Spleen (tissue), 7 donors: ENCODE measurements at regions not wholly inside any gene's neighbourhood (a gene's known extent, or its start where the extent isn't known, plus 50 kb on each side); places are given as distances from the start of the nearest gene placed in this dataset.

ENCODE experiments used
- POLR2A ChIP-seq, 3 donors: fragments of 450-650 bp; IDR thresholded peaks; one replicate each; pipeline ENCODE4 v1.5.1; 2017; ENCODE audit warnings: antibody characterized with exemption in 3 of 3, mild to moderate bottlenecking in 1 of 3
- POLR2AphosphoS5 ChIP-seq, 3 donors: sonication (generic); formaldehyde crosslinking; IDR thresholded peaks; one replicate each; pipeline ENCODE4 v1.5.1; 2017; ENCODE audit warnings: antibody characterized with exemption in 3 of 3
- TF ChIP-seq, protein P1 (sequence below), 11 experiments: fragments of 200-600 bp in 7 of 11; fragments of 450-650 bp in 4 of 11; sonication (generic) in 4 of 11; IDR thresholded peaks in 8 of 11; conservative IDR thresholded peaks in 3 of 11; 1 replicate in 7 of 11; 2 replicates in 4 of 11; pipeline versions ENCODE4 v1.4.0 to v1.8.0; 2016 to 2021; ENCODE audit warnings: antibody characterized with exemption in 11 of 11, inconsistent platforms in 4 of 11, mild to moderate bottlenecking in 1 of 11
- donor health status: DM: no; HTN: no; CAD: no; lungs with moderate emphysema.
- donor health status: DM: no; HTN: no; CAD: no.
- donor health status: DM: no; HTN: no; CAD: no.

DNA sequence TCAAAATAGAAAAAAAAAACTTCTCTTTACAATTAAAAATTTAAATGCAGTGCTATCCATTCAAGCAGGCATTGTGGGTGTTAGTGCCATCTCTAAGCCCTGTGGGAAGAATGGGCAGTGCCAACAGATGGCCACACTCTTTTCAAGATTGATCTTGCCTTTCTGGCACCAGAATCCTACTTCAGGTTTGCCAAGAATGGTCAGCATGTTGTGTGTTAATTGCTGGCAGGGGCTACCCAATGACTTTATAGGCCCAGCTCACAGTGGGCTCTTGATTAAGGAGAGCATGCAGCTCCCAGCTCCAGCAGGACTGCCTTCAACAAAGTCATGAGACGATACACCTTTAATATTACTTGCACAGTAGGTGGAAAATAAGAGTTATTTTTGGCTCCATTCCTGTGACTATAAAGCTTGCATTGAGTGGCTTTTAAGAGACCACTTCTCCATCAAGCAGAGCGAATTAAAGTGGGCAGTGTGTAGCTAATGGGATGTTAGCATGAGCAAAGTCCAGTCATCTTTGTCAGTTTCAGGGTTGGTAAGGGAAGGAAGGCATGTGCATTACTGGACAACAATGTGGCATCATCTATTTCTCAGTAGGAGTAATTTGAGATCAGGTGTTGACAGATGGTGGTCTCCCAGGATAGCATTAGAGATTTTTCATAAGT lies 476.8 kb downstream of the C3orf38 start:
- TF ChIP-seq, protein P1, sequence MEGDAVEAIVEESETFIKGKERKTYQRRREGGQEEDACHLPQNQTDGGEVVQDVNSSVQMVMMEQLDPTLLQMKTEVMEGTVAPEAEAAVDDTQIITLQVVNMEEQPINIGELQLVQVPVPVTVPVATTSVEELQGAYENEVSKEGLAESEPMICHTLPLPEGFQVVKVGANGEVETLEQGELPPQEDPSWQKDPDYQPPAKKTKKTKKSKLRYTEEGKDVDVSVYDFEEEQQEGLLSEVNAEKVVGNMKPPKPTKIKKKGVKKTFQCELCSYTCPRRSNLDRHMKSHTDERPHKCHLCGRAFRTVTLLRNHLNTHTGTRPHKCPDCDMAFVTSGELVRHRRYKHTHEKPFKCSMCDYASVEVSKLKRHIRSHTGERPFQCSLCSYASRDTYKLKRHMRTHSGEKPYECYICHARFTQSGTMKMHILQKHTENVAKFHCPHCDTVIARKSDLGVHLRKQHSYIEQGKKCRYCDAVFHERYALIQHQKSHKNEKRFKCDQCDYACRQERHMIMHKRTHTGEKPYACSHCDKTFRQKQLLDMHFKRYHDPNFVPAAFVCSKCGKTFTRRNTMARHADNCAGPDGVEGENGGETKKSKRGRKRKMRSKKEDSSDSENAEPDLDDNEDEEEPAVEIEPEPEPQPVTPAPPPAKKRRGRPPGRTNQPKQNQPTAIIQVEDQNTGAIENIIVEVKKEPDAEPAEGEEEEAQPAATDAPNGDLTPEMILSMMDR (IDR thresholded peaks at IDR 0.05 in 8 of 11, conservative IDR thresholded peaks at IDR 0.05 in 3 of 11), result no peak
- TF ChIP-seq POLR2A (IDR thresholded peaks at IDR 0.05), result no peak
- TF ChIP-seq POLR2AphosphoS5 (IDR thresholded peaks at IDR 0.05), result no peak
